Stimulated activated CD8-positive, alpha-beta memory T cell treated with anti-CD3 and anti-CD28 coated beads, Interleukin-4, amount 100 ng/mL, for 1 hour (primary cell): ENCODE measurements at regions not wholly inside any gene's neighbourhood (a gene's known extent, or its start where the extent isn't known, plus 50 kb on each side); places are given as distances from the start of the nearest gene placed in this dataset.

Experiments used
- DNase-seq, 2 donors: peaks; one replicate each; pipeline ENCODE4 v3.0.0-alpha.2; 2020; ENCODE audit warnings: low read depth in 2 of 2, low spot score in 1 of 2

- no peak for DNase-seq
These were observed 380.5 kb upstream of the CAMK1G start for GRCh38 chr1:209202830-209203532.

DNA sequence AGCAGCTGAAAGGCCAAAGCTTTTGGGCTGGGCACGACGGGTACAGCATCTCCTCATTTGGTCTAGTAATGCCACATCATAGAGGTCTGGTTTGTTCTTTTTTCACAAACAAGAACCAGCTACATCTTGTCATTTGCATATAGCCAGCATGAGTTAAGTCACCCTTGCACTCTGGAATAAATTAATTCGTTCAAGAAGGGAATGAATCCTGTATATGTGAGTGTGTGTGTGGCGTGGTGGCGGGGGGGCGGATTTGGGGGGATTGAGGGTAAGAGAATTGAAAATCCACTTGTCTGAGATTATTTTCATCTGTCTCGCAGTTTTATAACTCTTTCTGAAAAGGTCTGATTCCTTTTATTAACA is 380.0 kb upstream of the CAMK1G start:
- DNase-seq = no peak

GRCh38 chr1:209205039-209205438 is 378.5 kb upstream of the CAMK1G start:
- DNase-seq = no peak

- DNase-seq = no peak
These were observed 376.3 kb upstream of the CAMK1G start for GRCh38 chr1:209207126-209207700.

DNA sequence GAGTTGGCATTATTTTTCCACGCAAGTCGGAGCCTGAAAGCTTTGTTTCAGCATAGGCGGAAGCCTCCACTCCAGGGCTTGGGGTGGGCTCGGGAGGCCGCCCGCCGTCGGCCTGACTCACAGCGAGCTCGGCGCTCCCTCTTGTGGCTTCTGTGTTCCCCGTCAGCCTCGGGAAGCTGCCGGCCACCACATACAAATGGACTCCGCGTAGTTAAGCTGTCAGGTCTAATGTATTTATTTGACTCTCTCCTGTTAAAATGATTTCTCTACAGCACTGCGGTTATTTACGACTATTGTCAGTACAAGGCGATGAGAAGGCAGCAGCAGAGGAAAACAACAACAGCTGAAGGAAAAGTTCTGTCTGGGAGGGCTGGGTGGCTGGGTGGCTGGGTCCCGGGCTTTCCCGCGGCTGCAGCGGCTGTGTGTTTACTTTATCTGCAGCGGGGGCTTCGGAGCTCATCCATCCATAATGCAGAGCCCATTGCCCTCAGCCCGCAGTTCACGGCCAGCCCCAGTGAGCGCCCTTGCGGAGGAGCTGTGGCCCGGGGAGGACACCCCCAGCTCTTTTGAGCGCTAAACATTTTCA is 375.7 kb upstream of the CAMK1G start:
- DNase-seq = no peak

DNA sequence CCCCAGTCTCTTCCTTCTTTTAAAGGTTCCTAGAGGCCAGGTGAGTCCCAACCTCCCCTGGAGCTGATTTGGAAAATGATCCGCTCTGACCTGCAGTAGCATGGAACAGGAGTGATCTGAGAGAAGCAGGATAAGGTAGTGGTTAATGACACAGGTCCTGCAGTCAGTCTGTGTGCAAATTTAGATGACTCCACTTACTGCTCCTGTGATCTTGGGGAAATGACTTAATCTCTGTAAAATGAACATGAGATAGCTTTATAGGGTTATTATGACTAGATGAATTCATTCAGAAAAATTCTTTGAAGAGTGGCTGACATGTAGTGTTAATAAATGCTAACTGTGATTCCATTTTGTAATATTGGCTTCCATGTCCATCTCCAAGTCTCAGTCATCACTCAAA is 374.9 kb upstream of the CAMK1G start:
- DNase-seq = no peak

DNA sequence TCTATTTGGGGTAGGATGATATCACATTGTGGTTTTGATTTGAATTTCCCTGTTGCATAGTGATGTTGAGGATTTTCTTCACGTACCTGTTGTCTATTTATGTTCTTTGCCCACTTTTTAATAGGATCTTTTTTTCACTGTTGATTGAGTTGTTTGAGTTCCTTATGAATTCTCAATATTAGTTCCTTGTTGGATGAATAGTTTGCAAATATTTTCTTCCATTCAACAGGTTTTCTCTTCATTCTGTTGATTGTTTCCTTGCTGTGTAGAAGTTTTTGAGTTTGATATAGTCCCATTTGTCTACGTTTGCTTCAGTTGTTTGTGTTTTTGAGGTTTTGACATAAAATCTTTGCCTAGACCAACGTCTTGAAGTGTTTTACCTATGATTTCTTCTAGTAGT is 369.5 kb upstream of the CAMK1G start:
- no peak for DNase-seq

GRCh38 chr1:209215826-209216225 is 367.7 kb upstream of the CAMK1G start:
- no peak for DNase-seq

DNA sequence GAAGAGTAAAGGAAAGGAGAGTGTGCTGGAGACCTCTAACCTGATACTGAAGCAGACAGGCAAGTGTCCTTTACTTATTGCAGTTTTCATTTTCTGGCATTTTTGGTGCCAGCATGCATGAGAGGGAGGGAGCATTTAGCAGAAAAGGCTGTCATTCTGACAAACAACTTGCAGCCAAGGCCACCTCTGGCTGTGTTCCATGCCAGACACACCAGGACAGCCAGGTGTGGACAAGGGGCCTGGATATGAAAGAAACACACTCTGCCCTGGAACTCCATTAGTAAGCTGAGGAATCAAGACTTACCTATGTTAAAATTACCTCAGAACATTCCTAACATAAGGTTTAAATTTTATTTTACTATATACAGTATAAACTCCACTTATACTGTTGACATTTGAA is 365.4 kb upstream of the CAMK1G start:
- no peak for DNase-seq

DNA sequence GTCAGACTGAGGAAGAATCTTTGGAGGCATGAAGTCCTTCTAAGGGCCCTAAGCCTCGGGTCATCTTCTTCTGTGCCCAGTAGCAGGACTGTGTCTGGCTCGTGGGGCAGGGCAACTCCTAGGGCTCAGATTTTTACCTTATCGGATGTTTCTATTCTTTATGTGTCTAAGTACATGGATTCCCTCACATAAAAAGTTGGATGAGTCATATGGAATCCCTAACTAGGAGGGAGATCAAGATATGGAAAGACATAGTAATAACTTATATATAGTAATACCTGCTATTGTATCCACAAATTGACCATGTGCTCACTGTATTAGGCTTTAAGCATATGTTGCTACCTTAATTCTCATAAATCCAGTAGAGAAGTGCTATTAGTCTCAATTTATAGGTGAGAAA is 364.5 kb upstream of the CAMK1G start:
- DNase-seq = no peak

GRCh38 chr1:209219791-209220524 is 363.6 kb upstream of the CAMK1G start:
- DNase-seq = no peak

GRCh38 chr1:209222826-209223225 is 360.7 kb upstream of the CAMK1G start:
- no peak for DNase-seq

DNA sequence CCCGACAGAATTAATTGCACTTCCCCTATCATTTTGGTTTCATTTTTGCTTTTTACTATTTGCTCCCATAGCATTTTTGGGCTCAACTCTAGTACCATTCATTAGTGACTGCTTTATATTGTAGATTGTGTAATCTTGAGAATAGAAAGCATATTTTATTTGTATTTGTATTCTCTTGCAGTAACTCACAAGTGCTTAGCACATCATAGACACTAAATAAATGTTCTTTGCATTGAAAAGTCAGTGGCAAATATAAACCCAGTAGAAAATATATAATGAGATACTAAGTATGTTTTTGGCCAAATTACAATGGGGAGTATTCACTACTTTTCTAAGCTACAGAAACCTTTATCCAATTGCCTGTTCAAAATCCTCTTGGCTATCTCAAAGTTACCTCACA is 359.7 kb upstream of the CAMK1G start:
- DNase-seq = no peak

DNA sequence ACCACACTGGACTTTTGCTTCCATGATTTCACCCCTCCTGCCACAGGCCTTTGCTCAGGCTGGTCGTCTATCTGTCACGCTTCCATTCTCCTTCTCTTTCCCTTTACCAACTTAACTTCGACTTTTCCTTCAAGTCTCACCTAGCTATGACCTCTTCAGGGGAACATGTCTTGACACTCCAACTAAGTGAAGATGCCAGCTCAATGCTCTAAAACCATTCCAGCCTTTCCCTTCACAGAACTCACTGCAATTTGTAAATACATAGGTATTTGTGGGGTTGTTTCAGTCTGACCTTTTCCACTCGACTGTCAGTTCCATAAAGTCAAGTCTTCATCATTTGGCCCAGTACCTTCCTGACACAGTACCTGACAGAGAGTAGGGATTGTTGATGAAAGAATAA is 358.6 kb upstream of the CAMK1G start:
- DNase-seq = no peak

DNA sequence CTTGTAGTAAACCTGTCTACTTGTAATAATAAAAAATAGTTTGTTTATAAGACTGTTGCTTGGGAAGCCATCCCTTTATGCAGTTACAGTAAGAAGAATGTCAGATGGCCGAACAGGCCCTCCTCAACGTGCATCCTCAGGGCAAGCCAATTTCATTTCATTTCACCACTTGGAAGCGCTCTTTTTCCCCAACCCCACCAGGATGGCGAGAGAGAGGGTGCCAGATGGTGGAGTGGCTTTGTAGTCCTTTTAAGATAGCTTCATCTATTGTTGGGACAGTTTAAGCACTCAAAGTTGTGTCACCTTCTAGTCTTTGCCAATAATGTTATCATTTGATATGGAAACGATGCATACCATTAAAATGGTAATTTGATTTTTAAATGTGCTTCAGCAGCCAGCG is 356.3 kb upstream of the CAMK1G start:
- no peak for DNase-seq

GRCh38 chr1:209227941-209228340 is 355.6 kb upstream of the CAMK1G start:
- DNase-seq = no peak

DNA sequence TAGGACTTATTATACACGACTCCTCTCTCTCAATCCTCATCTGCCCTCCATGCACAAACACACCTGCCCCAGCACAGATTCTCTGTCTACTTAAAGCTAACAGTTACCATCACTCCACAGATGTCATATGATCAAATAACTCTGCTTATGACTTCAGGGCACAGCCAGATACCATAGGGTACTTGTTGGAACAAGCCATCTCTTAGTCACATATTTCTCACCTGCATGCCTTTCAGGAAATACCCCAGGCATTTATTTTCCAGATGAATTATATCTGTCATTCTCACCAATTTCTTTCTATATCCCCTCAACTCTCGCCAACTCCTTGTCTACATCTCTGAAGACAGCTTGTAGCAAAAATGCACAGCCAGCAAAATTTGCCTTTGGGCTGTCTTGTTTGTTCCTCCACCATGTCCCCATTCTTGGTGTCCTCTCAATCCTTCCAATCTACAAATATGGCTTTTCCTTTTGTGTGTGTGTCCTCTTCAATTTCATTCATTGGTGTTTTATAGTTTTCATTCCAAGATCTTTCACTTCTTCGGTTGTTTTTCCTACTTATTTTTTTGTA is 353.9 kb upstream of the CAMK1G start:
- DNase-seq = no peak

DNA sequence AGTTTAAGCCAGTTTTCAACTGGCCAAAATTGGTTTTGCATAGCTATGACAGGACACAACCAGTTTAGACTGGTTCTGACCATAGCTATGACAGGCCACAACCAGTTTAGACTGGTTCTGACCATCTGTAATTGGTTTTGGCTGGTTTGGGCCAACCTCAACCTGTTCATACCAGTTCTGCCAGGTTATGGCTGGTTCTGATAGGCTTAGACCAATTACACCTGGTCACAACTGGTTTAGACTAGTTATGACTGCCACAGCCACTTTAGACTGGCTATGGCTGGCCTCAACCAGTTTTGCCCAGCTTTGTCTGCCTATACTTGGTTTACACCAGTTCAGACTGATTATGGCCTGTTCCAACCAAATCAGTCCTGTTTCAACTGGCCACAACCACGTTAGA is 353.2 kb upstream of the CAMK1G start:
- DNase-seq = no peak

DNA sequence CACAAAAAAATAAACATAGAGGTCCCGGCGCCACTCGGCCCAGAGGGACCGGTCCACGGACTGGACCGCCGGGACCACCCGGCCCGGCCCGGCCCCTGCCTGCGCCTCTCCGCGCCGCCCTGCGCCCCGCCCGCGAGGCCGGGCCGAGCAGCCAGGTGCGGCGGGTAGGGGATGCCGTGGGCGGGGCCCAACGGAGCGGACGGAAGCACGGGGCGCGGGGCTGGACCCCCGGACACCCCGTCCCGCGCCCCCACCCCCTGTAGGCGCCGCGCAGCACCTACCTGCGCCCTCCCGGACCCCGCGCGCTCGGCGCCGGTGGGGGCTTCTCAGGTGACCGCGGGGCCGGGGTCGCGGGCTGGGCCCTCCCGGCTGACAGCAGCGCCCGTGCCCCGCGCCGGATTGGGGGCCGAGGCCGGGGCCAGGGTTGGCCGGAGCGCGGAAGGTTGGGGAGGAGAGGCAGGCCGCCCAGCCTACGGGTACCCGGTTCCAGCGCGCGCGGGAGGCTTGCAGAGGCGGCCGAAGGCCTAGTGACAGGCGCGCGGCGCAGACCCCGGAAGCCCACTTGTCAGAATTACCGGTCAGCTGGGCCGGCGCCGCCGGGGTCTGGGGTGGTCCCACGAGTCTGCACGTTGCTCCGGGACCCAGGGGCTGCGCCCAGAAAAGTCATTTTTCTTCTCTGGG is 351.9 kb upstream of the CAMK1G start:
- DNase-seq = no peak

DNA sequence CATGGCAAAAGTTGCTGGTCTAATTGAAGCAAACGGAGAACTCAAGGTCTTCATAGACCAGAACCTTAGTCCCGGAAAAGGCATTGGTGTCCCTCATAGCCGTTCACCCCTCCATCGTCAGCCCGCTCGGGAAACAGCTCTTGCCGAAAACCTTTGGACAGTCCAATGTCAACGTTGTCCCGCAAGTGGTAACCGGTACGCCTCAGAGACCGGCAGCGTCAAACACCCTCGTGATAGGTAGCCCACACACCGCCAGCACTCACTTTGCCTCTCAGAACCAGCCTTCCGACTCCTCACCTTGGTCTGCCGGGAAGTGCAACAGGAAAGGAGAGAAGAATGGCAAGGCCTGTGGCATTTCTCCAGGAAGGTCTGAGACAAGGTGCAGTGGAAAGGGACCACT is 351.3 kb upstream of the CAMK1G start:
- no peak for DNase-seq

DNA sequence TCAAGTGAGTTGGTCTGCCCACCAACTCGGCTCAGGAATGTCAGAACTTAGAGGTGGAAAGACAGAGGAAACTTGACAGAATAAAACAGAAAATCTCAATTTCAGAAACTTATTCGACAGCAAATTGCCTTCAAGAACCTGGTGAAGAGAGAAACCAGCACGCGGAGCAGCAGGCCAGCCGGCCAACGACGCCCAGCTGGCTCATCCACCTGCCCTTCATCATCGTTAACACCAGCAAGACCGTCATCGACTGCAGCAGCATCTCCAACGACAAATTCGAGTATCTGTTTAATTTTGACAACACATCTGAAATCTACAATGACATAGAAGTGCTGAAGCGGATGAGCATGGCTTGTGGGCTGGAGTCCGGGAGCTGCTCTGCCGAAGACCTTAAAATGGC is 350.8 kb upstream of the CAMK1G start:
- DNase-seq = no peak
